ENCODE measurements at regions not wholly inside any gene's neighbourhood (a gene's known extent, or its start where the extent isn't known, plus 50 kb on each side); places are given as distances from the start of the nearest gene placed in this dataset.

DNA sequence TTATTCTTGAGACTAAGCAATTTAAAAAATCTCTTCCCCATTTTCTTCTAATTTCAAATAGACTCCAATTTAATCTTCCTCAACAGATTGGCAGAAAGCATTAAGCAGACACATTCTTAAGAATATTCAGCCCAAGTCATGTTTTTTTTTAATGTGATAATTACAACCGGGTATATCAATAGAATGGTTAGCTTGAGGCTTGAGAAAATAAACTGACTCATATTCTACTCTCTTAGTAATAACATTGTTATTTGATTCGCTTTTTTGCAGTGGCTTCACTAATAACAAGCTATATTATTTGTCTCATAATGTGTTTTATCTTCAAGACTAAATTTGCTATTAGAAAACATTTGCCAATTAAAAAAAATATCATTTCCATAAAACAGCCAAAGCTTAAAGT, 488.6 kb upstream of the RGS18 start:
- no peak overlapping the region for H2AK5ac ChIP-seq (ENCODE audit: insufficient read length, low read length)
- H3K56ac ChIP-seq (ENCODE audit: insufficient read length, low read depth, low read length) = no peak overlapping the region
- no peak overlapping the region for H4K91ac ChIP-seq (ENCODE audit: insufficient read length, low read depth, low read length)
- no peaks in the 10 kb centered on the region for H3K27me3 ChIP-seq (ENCODE audit: insufficient read depth, low read length)
- no peaks in the 10 kb centered on the region for H3K4me1 ChIP-seq (ENCODE audit: insufficient read depth, low read length)
- no peak overlapping the region for H3K27ac ChIP-seq (ENCODE audit: insufficient read length, low read depth, low read length)
- no peak overlapping the region for H2AFZ ChIP-seq (ENCODE audit: low read length)
- no peak overlapping the region for H3K14ac ChIP-seq (ENCODE audit: insufficient read depth, low read length)
- H3K18ac ChIP-seq (ENCODE audit: insufficient read length, low read depth, low read length) = no peak overlapping the region
- TF ChIP-seq, protein P1, sequence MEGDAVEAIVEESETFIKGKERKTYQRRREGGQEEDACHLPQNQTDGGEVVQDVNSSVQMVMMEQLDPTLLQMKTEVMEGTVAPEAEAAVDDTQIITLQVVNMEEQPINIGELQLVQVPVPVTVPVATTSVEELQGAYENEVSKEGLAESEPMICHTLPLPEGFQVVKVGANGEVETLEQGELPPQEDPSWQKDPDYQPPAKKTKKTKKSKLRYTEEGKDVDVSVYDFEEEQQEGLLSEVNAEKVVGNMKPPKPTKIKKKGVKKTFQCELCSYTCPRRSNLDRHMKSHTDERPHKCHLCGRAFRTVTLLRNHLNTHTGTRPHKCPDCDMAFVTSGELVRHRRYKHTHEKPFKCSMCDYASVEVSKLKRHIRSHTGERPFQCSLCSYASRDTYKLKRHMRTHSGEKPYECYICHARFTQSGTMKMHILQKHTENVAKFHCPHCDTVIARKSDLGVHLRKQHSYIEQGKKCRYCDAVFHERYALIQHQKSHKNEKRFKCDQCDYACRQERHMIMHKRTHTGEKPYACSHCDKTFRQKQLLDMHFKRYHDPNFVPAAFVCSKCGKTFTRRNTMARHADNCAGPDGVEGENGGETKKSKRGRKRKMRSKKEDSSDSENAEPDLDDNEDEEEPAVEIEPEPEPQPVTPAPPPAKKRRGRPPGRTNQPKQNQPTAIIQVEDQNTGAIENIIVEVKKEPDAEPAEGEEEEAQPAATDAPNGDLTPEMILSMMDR (conservative IDR thresholded peaks at IDR 0.05) = no peak
- H4K5ac ChIP-seq (ENCODE audit: insufficient read length, low read depth, low read length) = no peak overlapping the region
- H3K4me3 Mint-ChIP-seq = no peak overlapping the region
- H3K27me3 Mint-ChIP-seq (ENCODE audit: low read depth) = no peaks in the 10 kb centered on the region
- WGBS (ENCODE audit: extremely low coverage, insufficient read length, low lambda C conversion rate) = no CpG with 5 or more reads among the region's 2 CpGs
- H4K20me1 ChIP-seq (ENCODE audit: control insufficient read depth, insufficient read depth, insufficient read length) = no peaks in the 10 kb centered on the region
- no peaks in the 10 kb centered on the region for H3K9me3 Mint-ChIP-seq
- H3K9ac ChIP-seq (ENCODE audit: extremely low read depth, insufficient read length, low read length) = no peak overlapping the region
- no peak overlapping the region for H3K4me2 ChIP-seq (ENCODE audit: insufficient read depth, insufficient read length, low read length)
- no peak overlapping the region for H2BK15ac ChIP-seq (ENCODE audit: low read depth, low read length)
- no peaks in the 10 kb centered on the region for H3K79me2 ChIP-seq (ENCODE audit: insufficient read depth, low read length)
- no peak overlapping the region for H3K4ac ChIP-seq (ENCODE audit: low read depth, low read length)
- H3K9me3 ChIP-seq (ENCODE audit: control insufficient read depth, low read depth, low read length) = no peaks in the 10 kb centered on the region
- no peaks in the 10 kb centered on the region for H3K23me2 ChIP-seq (ENCODE audit: insufficient read length, low read depth, low read length, poor library complexity, severe bottlenecking)
- no peak overlapping the region for H3T11ph ChIP-seq (ENCODE audit: low read length)
- no peak for DNase-seq
- no peak overlapping the region for H3K27ac Mint-ChIP-seq
- H4K8ac ChIP-seq (replicated peaks; ENCODE audit: insufficient read length, low read depth, low read length) = no peak overlapping the region
- no peak overlapping the region for H3K23ac ChIP-seq (ENCODE audit: insufficient read length, low read depth, low read length)
- no peak overlapping the region for H2BK5ac ChIP-seq (ENCODE audit: insufficient read length, low read length)
- no peak overlapping the region for H2BK120ac ChIP-seq (ENCODE audit: low read depth, low read length, poor library complexity, severe bottlenecking)
- no peak overlapping the region for H2BK12ac ChIP-seq (ENCODE audit: insufficient read length, low read depth, low read length)
- H3K36me3 Mint-ChIP-seq (ENCODE audit: insufficient read depth in 1 of 3, low read depth in 3 of 3) = no peaks in the 10 kb centered on the region
- H2BK20ac ChIP-seq (ENCODE audit: low read depth, low read length, poor library complexity, severe bottlenecking) = no peak overlapping the region
- H3K4me1 Mint-ChIP-seq = no peaks in the 10 kb centered on the region
- no peaks in the 10 kb centered on the region for H3K79me1 ChIP-seq (ENCODE audit: insufficient read depth, low read depth, low read length, poor library complexity, severe bottlenecking)
